HL-60 (cell line): ENCODE measurements at regions not wholly inside any gene's neighbourhood (a gene's known extent, or its start where the extent isn't known, plus 50 kb on each side); places are given as distances from the start of the nearest gene placed in this dataset.
"Not testable (repeated sequence)": the region's sequence is repeated elsewhere in the genome, so short reads cannot be mapped to it uniquely, and the experiment has no call there.

Experiments used
- DNase-seq, 2 experiments: peaks; one replicate each; pipeline ENCODE4 v3.0.0-alpha.2; 2010 to 2020; ENCODE audit warnings: low read depth in 1 of 2, low spot score in 1 of 2
- H3K27ac ChIP-seq: fragments of 250-450 bp; sonication (Bioruptor Pico); replicated peaks from 2 replicates; pipeline ENCODE4 v1.5.1; 2020; ENCODE audit warnings: mild to moderate bottlenecking, moderate library complexity
- H3K27me3 ChIP-seq: fragments of 250-450 bp; sonication (Bioruptor Pico); 2 replicates; pipeline ENCODE4 v1.5.1; 2021; ENCODE audit warnings: mild to moderate bottlenecking, moderate library complexity; ENCODE audit not compliant: insufficient read depth, poor library complexity, severe bottlenecking
- H3K4me3 ChIP-seq: replicated peaks from 2 replicates; pipeline ENCODE4 v1.5.1; 2011; ENCODE audit warnings: mild to moderate bottlenecking, control low read depth, low read length; ENCODE audit not compliant: insufficient read depth
- CTCF ChIP-seq: IDR thresholded peaks from one replicate; pipeline ENCODE4 v1.5.1; 2011; ENCODE audit warnings: low read length, control low read depth, inconsistent platforms; ENCODE audit not compliant: insufficient read depth
- GABPA ChIP-seq: IDR thresholded peaks from 2 replicates; pipeline ENCODE4 v1.6.1; 2012; ENCODE audit warnings: low read depth
- POLR2AphosphoS5 ChIP-seq: IDR thresholded peaks from 2 replicates; pipeline ENCODE4 v1.6.1; 2012; ENCODE audit warnings: low read depth
- REST ChIP-seq: IDR thresholded peaks from 2 replicates; pipeline ENCODE4 v1.6.1; 2012; ENCODE audit warnings: low read depth; ENCODE audit not compliant: insufficient replicate concordance
- SPI1 ChIP-seq: IDR thresholded peaks from 2 replicates; pipeline ENCODE4 v1.6.1; 2012; ENCODE audit warnings: low read depth, mild to moderate bottlenecking, borderline replicate concordance

- not testable (repeated sequence) for H3K27ac ChIP-seq, DNase-seq, H3K4me3 ChIP-seq
Measured at GRCh38 chr7:76117306-76117991, 69.5 kb downstream of the MDH2 start.

GRCh38 chr7:76118253-76119036, 70.5 kb downstream of the MDH2 start:
- H3K4me3 ChIP-seq, H3K27ac ChIP-seq, H3K27me3 ChIP-seq, DNase-seq: not testable (repeated sequence)

More at GRCh38 chr7:76117306-76117991, 69.5 kb downstream of the MDH2 start:
- not testable (repeated sequence) for H3K27me3 ChIP-seq

- Histone ChIP-seq H3K4me3 (no peak overlapping the region), H3K27me3 (no peaks in the 10 kb centered on the region), H3K27ac (no peak overlapping the region)
- no peak for DNase-seq
- no peak for TF ChIP-seq POLR2AphosphoS5
- no peak for TF ChIP-seq CTCF
- TF ChIP-seq GABPA, result no peak
- no peak for TF ChIP-seq SPI1
- no peak for TF ChIP-seq REST
Measured at GRCh38 chr7:76121044-76121443, 73.1 kb downstream of the MDH2 start.

- Histone ChIP-seq H3K27me3 (no peaks in the 10 kb centered on the region), H3K4me3 (no peak overlapping the region), H3K27ac (no peak overlapping the region)
- TF ChIP-seq REST (no peak), POLR2AphosphoS5 (no peak), CTCF (no peak), GABPA (no peak), SPI1 (no peak)
- no peak for DNase-seq
Measured at GRCh38 chr7:76122516-76123239, 74.8 kb downstream of the MDH2 start.
